SK-N-SH treated with all-trans-retinoic acid at 6 μM for 48 hours (cell line): ENCODE measurements at regions not wholly inside any gene's neighbourhood (a gene's known extent, or its start where the extent isn't known, plus 50 kb on each side); places are given as distances from the start of the nearest gene placed in this dataset.

Experiments used
- ARNTL ChIP-seq: fragments of 450-650 bp; formaldehyde crosslinking; IDR thresholded peaks from 2 replicates; pipeline ENCODE4 v1.5.0; 2020; ENCODE audit warnings: low read depth, mild to moderate bottlenecking, moderate library complexity, borderline replicate concordance
- BACH2 ChIP-seq: fragments of 250-450 bp; sonication (Bioruptor Pico); IDR thresholded peaks from 2 replicates; pipeline ENCODE4 v1.9.0; 2021; ENCODE audit warnings: mild to moderate bottlenecking, borderline replicate concordance
- GLIS3 ChIP-seq: fragments of 250-450 bp; sonication (Bioruptor Pico); IDR thresholded peaks from 2 replicates; pipeline ENCODE4 v1.5.0; 2020; ENCODE audit warnings: mild to moderate bottlenecking, moderate library complexity
- ISL1 ChIP-seq: fragments of 250-450 bp; sonication (Bioruptor Pico); IDR thresholded peaks from 2 replicates; pipeline ENCODE4 v2.1.2; 2022; ENCODE audit warnings: mild to moderate bottlenecking, moderate library complexity
- PATZ1 ChIP-seq: fragments of 250-450 bp; sonication (Bioruptor Pico); IDR thresholded peaks from 2 replicates; pipeline ENCODE4 v1.8.0; 2020; ENCODE audit warnings: mild to moderate bottlenecking, moderate library complexity, borderline replicate concordance
- TCF4 ChIP-seq: fragments of 250-450 bp; sonication (Bioruptor Pico); IDR thresholded peaks from 2 replicates; pipeline ENCODE4 v1.8.0; 2021; ENCODE audit warnings: mild to moderate bottlenecking, moderate library complexity, borderline replicate concordance
- TOX ChIP-seq: fragments of 250-450 bp; sonication (Bioruptor Pico); IDR thresholded peaks from 2 replicates; pipeline ENCODE4 v1.8.0; 2021; ENCODE audit warnings: mild to moderate bottlenecking, moderate library complexity, borderline replicate concordance
- ZFP3 ChIP-seq: fragments of 250-450 bp; sonication (Bioruptor Pico); IDR thresholded peaks from 2 replicates; pipeline ENCODE4 v1.5.0; 2020; ENCODE audit warnings: mild to moderate bottlenecking, moderate library complexity
- ZFP30 ChIP-seq: fragments of 450-650 bp; formaldehyde crosslinking; IDR thresholded peaks from 2 replicates; pipeline ENCODE4 v1.5.0; 2022; ENCODE audit warnings: mild to moderate bottlenecking, moderate library complexity

GRCh38 chr12:73361864-73362230 lies 1089.7 kb downstream of the TRHDE start:
- no peak for TF ChIP-seq ZFP30
- no peak for TF ChIP-seq ARNTL (CRISPR knock-in tag)
- TF ChIP-seq PATZ1: no peak
- TF ChIP-seq TOX: no peak
- no peak for TF ChIP-seq ISL1
- TF ChIP-seq BACH2 (CRISPR knock-in tag): no peak
- no peak for TF ChIP-seq TCF4
- no peak for TF ChIP-seq GLIS3 (CRISPR knock-in tag)
- TF ChIP-seq ZFP3 (CRISPR knock-in tag): no peak
